ENCODE measurements at regions not wholly inside any gene's neighbourhood (a gene's known extent, or its start where the extent isn't known, plus 50 kb on each side); places are given as distances from the start of the nearest gene placed in this dataset.

DNA sequence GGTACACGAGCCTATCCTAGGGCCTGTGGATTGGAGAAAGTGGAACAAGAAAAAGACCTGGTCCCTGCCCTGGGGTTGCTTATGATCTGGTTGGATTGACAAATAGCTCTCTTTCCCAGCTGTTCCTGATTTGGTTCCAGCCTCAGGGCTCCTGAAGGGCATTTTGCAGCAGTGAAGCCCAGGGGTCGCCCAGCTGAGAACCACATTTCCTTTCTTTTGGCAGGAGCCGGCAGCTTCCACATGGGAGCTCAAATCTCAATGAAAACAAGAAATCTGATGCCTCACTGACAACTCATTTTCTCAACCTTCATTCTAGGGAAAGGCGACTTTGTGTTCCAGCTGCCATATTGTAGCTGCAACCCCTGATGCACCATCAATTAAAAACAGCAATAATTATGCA lies 140.6 kb upstream of the CADM1 start:
- TF ChIP-seq, protein P1, sequence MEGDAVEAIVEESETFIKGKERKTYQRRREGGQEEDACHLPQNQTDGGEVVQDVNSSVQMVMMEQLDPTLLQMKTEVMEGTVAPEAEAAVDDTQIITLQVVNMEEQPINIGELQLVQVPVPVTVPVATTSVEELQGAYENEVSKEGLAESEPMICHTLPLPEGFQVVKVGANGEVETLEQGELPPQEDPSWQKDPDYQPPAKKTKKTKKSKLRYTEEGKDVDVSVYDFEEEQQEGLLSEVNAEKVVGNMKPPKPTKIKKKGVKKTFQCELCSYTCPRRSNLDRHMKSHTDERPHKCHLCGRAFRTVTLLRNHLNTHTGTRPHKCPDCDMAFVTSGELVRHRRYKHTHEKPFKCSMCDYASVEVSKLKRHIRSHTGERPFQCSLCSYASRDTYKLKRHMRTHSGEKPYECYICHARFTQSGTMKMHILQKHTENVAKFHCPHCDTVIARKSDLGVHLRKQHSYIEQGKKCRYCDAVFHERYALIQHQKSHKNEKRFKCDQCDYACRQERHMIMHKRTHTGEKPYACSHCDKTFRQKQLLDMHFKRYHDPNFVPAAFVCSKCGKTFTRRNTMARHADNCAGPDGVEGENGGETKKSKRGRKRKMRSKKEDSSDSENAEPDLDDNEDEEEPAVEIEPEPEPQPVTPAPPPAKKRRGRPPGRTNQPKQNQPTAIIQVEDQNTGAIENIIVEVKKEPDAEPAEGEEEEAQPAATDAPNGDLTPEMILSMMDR (IDR thresholded peaks at IDR 0.05) = no peak
- no peak for TF ChIP-seq POLR2A (IDR thresholded peaks at IDR 0.05)
